DOHH2 (cell line): ENCODE measurements at regions not wholly inside any gene's neighbourhood (a gene's known extent, or its start where the extent isn't known, plus 50 kb on each side); places are given as distances from the start of the nearest gene placed in this dataset.

Source experiments
- CTCF ChIP-seq: fragments of 200-600 bp; sonication (generic); IDR thresholded peaks from one replicate; pipeline ENCODE4 v1.5.1; 2014; ENCODE audit warnings: antibody characterized with exemption, mild to moderate bottlenecking, low read depth, low read length; ENCODE audit not compliant: poor library complexity, severe bottlenecking
- EZH2phosphoT487 ChIP-seq: fragments of 200-600 bp; sonication (generic); IDR thresholded peaks from 2 replicates; pipeline ENCODE4 v1.6.1; 2017; ENCODE audit warnings: borderline replicate concordance, mild to moderate bottlenecking, antibody characterized with exemption, low read length, moderate library complexity, mixed read lengths

- TF ChIP-seq CTCF: no peak
- no peak for TF ChIP-seq EZH2phosphoT487
Measured at GRCh38 chr1:188017921-188018320, 1189.2 kb downstream of the PLA2G4A start.
